WTC11 (cell line): ENCODE measurements at regions not wholly inside any gene's neighbourhood (a gene's known extent, or its start where the extent isn't known, plus 50 kb on each side); places are given as distances from the start of the nearest gene placed in this dataset.

Experiments used
- ATF3 ChIP-seq: sonication (generic); formaldehyde crosslinking; conservative IDR thresholded peaks from 2 replicates; pipeline ENCODE4 v1.8.1; 2022; ENCODE audit warnings: mild to moderate bottlenecking, missing genetic modification reagents
- CTCF ChIP-seq: fragments of 200-600 bp; IDR thresholded peaks from 2 replicates; pipeline ENCODE4 v1.8.0; 2022; ENCODE audit warnings: antibody characterized with exemption
- ESRRA ChIP-seq: sonication (generic); formaldehyde crosslinking; IDR thresholded peaks from 2 replicates; pipeline ENCODE4 v1.8.1; 2022; ENCODE audit warnings: mild to moderate bottlenecking, missing genetic modification reagents, borderline replicate concordance
- JUN ChIP-seq: sonication (generic); formaldehyde crosslinking; IDR thresholded peaks from 2 replicates; pipeline ENCODE4 v1.8.0; 2023; ENCODE audit warnings: mild to moderate bottlenecking, missing genetic modification reagents
- MAX ChIP-seq: sonication (generic); formaldehyde crosslinking; IDR thresholded peaks from 2 replicates; pipeline ENCODE4 v1.8.0; 2022; ENCODE audit warnings: mild to moderate bottlenecking, missing genetic modification reagents
- MYBL2 ChIP-seq: sonication (generic); formaldehyde crosslinking; IDR thresholded peaks from 2 replicates; pipeline ENCODE4 v1.8.1; 2023; ENCODE audit warnings: mild to moderate bottlenecking, moderate library complexity, missing genetic modification reagents
- NR2C2 ChIP-seq: sonication (generic); formaldehyde crosslinking; IDR thresholded peaks from 2 replicates; pipeline ENCODE4 v1.8.0; 2022; ENCODE audit warnings: mild to moderate bottlenecking, missing genetic modification reagents
- NR3C1 ChIP-seq: sonication (generic); formaldehyde crosslinking; conservative IDR thresholded peaks from 2 replicates; pipeline ENCODE4 v1.8.1; 2023; ENCODE audit warnings: low read depth, mild to moderate bottlenecking, missing genetic modification reagents
- TEAD1 ChIP-seq: sonication (generic); formaldehyde crosslinking; IDR thresholded peaks from 2 replicates; pipeline ENCODE4 v1.8.0; 2022; ENCODE audit warnings: mild to moderate bottlenecking, missing genetic modification reagents
- ZMAT4 ChIP-seq: fragments of 250-450 bp; sonication (Bioruptor Pico); IDR thresholded peaks from 2 replicates; pipeline ENCODE4 v1.9.0; 2021; ENCODE audit warnings: mild to moderate bottlenecking
- ZNF138 ChIP-seq: sonication (generic); formaldehyde crosslinking; conservative IDR thresholded peaks from 2 replicates; pipeline ENCODE4 v1.8.1; 2022; ENCODE audit warnings: mild to moderate bottlenecking, moderate library complexity, missing genetic modification reagents
- TF ChIP-seq, protein P1 (sequence below): sonication (generic); formaldehyde crosslinking; IDR thresholded peaks from 2 replicates; pipeline ENCODE4 v1.8.1; 2023; ENCODE audit warnings: mild to moderate bottlenecking, missing genetic modification reagents, borderline replicate concordance

DNA sequence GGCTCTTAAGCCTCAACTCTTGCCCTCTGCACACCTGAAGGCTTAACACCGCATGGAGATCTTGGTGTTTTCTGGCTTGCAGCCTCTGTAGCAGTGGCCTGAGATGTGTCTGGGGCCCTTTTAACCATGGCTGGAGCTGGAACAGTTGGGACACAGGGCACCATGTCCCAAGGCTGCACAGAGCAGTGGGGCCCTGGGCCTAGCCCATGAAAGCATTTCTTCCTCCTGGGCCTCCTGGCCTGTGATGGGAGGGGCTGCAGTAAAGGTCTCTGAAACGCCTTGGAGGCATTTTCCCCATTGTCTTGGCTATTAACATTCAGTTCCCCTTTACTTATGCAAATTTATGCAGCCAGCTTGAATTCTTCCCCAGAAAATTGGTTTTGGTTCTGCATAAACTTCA lies 735.5 kb upstream of the ALCAM start:
- TF ChIP-seq MYBL2 (CRISPR knock-in tag) (no peak), MAX (CRISPR knock-in tag) (no peak), CTCF (no peak), NR2C2 (CRISPR knock-in tag) (no peak), JUN (CRISPR knock-in tag) (no peak), NR3C1 (no peak), TEAD1 (CRISPR knock-in tag) (no peak), ZNF138 (CRISPR knock-in tag) (no peak), ATF3 (no peak), ZMAT4 (CRISPR knock-in tag) (no peak), ESRRA (no peak)
- TF ChIP-seq, protein P1, sequence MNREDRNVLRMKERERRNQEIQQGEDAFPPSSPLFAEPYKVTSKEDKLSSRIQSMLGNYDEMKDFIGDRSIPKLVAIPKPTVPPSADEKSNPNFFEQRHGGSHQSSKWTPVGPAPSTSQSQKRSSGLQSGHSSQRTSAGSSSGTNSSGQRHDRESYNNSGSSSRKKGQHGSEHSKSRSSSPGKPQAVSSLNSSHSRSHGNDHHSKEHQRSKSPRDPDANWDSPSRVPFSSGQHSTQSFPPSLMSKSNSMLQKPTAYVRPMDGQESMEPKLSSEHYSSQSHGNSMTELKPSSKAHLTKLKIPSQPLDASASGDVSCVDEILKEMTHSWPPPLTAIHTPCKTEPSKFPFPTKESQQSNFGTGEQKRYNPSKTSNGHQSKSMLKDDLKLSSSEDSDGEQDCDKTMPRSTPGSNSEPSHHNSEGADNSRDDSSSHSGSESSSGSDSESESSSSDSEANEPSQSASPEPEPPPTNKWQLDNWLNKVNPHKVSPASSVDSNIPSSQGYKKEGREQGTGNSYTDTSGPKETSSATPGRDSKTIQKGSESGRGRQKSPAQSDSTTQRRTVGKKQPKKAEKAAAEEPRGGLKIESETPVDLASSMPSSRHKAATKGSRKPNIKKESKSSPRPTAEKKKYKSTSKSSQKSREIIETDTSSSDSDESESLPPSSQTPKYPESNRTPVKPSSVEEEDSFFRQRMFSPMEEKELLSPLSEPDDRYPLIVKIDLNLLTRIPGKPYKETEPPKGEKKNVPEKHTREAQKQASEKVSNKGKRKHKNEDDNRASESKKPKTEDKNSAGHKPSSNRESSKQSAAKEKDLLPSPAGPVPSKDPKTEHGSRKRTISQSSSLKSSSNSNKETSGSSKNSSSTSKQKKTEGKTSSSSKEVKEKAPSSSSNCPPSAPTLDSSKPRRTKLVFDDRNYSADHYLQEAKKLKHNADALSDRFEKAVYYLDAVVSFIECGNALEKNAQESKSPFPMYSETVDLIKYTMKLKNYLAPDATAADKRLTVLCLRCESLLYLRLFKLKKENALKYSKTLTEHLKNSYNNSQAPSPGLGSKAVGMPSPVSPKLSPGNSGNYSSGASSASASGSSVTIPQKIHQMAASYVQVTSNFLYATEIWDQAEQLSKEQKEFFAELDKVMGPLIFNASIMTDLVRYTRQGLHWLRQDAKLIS: no peak
